AG08395 (cell line): ENCODE measurements at regions not wholly inside any gene's neighbourhood (a gene's known extent, or its start where the extent isn't known, plus 50 kb on each side); places are given as distances from the start of the nearest gene placed in this dataset.

Experiments
- DNase-seq: peaks from one replicate; pipeline ENCODE4 v3.0.0; 2012; ENCODE audit warnings: mixed read lengths, low spot score

GRCh38 chr14:58813745-58814144 lies 176.0 kb downstream of the DACT1 start:
- no peak for DNase-seq

DNA sequence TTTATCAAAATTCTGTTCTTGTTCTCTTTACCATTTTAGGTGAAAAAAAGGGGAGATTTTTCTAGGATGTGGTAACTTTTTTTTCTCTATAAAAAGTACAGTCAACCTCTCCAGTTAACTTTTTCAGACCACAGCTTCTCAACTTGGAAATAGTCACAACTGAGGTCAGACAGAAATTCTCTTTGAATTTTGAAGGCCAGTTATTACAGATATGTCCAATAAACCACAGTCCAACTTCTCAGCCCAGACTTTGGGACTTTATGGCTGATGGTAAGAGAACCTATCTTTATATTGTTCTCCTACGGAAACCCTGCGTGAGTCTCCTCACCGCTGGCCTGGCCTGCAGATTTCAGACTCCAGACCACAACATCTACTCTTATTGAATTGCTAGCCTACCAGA lies 176.7 kb downstream of the DACT1 start:
- DNase-seq = no peak

GRCh38 chr14:58815161-58815701 lies 177.5 kb downstream of the DACT1 start:
- DNase-seq = peak; percentile 73

- peak; percentile 20 for DNase-seq
Observed at GRCh38 chr14:58815794-58816193, 178.0 kb downstream of the DACT1 start.

GRCh38 chr14:58816416-58817115 lies 178.8 kb downstream of the DACT1 start:
- no peak for DNase-seq

GRCh38 chr14:58817846-58818245 lies 180.1 kb downstream of the DACT1 start:
- DNase-seq = peak; percentile 54

DNA sequence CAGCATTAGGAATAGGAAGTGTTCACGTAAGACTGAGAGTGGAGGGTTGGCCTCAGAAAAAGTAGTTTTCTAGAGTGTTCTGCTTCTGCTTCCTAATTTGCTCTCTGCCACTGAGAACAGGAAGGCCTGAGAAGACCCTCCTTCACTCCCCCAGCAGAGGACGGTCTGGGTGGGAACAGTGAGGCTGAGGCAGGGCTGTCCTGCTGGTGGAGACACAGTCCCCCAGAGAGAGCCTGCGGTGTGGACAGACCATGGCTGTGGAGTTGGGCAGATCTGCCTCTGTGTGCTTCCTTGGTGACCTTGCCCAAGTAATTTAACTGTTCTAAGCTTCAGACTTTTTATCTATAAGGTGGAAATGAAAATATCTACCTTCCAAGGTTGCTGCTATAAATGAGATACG lies 182.3 kb downstream of the DACT1 start:
- no peak for DNase-seq

DNA sequence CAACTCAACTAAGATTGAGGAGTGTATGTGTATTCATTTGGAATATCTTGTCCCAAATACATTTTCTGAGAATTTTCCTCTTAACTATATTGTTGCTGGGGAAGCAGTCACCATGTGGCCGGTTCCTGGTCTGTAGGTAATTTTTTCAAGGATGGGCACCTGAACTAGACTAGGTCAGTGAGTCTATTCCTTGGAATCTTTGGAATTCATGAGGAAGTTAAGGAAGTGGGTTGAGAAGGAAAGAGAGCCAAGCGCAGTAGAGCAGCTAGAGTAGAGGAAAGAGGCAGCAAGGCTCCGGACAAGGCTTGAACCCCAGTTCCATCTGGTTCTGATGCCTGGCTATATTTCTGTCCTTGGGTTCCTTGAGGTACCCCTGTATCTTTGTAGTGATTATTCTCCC lies 183.7 kb downstream of the DACT1 start:
- DNase-seq = no peak

- DNase-seq = no peak
Observed at GRCh38 chr14:58822856-58823255, 185.1 kb downstream of the DACT1 start.

- no peak for DNase-seq
Observed at GRCh38 chr14:58823312-58823711, 185.6 kb downstream of the DACT1 start.

GRCh38 chr14:58824106-58824505 lies 186.3 kb downstream of the DACT1 start:
- peak; percentile 40 for DNase-seq

DNA sequence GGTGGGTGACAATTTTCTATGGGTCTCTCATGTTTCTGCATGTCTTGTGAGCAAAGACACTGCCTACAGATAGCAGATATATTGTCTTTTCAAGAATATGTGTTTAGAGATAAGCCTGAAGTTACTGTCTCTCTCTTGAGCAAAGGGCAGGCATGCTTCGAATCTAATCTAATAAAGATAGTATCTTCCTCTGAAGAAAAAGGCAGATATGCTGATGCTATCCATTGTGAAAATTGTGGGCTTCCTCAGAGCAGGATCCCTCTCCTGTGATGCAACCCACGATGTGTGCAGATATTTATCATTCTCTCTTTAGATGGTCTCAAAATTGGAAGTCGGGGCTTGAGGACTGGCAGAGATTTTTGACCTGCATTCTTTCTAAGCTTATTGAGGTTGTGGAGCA lies 187.0 kb downstream of the DACT1 start:
- DNase-seq = no peak

- DNase-seq = no peak
Observed at GRCh38 chr14:58825606-58826005, 187.8 kb downstream of the DACT1 start.

- no peak for DNase-seq
Observed at GRCh38 chr14:58826845-58827686, 189.3 kb downstream of the DACT1 start.

GRCh38 chr14:58828298-58828697 lies 190.5 kb downstream of the DACT1 start:
- DNase-seq = no peak

DNA sequence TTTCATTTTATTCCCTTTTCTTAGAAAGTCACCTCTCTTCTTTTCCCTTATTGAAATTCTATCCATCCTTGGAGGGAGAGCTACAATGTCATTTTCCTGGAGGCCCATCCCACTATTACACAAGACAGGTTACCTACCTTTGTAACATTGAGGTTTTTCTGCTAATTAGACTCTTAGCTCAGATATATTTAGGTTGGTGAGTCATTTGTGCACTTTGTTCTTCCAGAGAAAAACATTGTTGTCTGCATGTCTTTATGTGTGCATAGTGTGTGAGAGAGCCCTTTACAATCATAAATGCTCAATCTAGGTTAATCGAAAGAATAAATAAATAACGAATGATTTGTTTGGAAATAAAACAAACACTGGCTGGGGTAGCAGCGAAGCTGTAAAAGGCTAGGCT lies 191.8 kb downstream of the DACT1 start:
- DNase-seq = no peak

- no peak for DNase-seq
Observed at GRCh38 chr14:58830121-58830520, 192.4 kb downstream of the DACT1 start.

- DNase-seq = no peak
Observed at GRCh38 chr14:58832095-58832521, 194.3 kb downstream of the DACT1 start.

DNA sequence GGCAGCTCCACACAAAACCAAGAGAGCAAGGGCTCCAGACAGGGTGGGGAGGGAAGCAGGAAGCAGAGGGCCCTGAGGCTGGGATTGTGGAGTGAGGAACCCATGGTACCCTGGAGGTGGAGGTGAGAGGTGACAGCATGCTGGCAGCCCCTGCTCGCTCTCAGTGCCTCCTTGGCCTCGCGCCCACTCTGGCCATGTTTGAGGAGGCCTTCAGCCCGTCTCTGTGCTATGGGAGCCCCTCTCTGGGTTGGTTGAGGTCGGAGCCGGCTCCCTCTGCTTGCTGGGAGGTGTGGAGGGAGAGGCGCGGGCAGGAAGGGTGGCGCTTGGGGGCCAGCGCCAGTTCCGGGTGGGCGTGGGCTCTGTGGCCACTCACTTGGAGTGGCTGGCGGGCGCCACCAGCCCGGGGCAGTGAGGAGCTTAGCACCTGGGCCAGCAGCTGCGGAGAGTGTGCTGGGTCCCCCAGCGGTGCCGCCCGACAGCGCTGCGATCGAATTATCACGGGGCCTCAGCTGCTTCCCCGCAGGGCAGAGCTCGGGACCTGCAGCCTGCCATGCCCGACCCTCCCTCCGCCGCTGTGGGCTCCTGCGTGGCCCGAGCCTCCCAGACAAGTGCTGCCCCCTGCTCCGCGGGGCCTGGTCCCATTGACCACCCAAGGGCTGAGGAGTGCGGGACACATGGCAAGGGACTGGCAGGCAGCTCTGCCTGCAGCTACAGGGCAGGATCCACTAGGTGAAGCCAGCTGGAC lies 196.0 kb downstream of the DACT1 start:
- DNase-seq = no peak

- no peak for DNase-seq
Observed at GRCh38 chr14:58836303-58836974, 198.7 kb downstream of the DACT1 start.

DNA sequence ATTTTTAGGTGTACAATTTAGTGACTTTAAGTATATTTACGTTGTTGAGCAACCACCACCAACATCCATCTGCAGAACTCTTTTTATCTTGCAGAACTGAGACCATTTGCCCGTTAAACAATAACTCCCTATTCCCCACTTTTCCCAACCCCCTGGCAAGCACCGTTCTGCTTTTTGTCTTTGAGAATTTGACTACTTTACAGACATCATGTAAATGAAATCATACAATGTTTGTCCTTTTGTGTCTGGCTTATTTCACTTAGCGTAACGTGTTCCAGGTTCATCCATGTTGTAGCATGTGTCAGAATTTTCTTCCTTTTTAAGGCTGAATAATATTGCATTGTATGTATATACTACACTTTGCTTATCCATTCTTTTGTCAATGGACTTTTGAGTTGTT lies 201.5 kb downstream of the DACT1 start:
- DNase-seq = no peak

- no peak for DNase-seq
Observed at GRCh38 chr14:58844544-58844943, 206.8 kb downstream of the DACT1 start.
